Keratinocyte (primary cell): ENCODE measurements at regions not wholly inside any gene's neighbourhood (a gene's known extent, or its start where the extent isn't known, plus 50 kb on each side); places are given as distances from the start of the nearest gene placed in this dataset.

ENCODE experiments used
- DNase-seq: peaks from one replicate; pipeline ENCODE4 v3.0.0-alpha.2; 2011; ENCODE audit warnings: low read depth, missing footprints, low spot score
- FAIRE-seq: peaks from 2 replicates; lab custom pipeline; 2011; peaks lifted over from hg19 to GRCh38; lab: Jason Lieb, UNC
- H2AFZ ChIP-seq: 2 replicates; pipeline ENCODE4 v1.6.0; 2012; ENCODE audit warnings: low read length, control low read depth, inconsistent platforms; ENCODE audit not compliant: control insufficient read depth
- H3K27ac ChIP-seq: 2 replicates; pipeline ENCODE4 v1.5.1; 2011; ENCODE audit warnings: low read length; ENCODE audit not compliant: control insufficient read depth, insufficient read depth
- H3K27me3 ChIP-seq: 3 replicates; pipeline ENCODE4 v1.6.0; 2011; ENCODE audit warnings: low read length; ENCODE audit not compliant: control insufficient read depth, insufficient read depth; ENCODE audit errors: extremely low read depth
- H3K36me3 ChIP-seq, 2 experiments: 2 replicates in 1 of 2; 3 replicates in 1 of 2; pipeline ENCODE4 v1.5.1; 2011; ENCODE audit warnings: low read length in 2 of 2, mild to moderate bottlenecking in 1 of 2; ENCODE audit not compliant: control insufficient read depth in 2 of 2, insufficient read depth in 2 of 2; ENCODE audit errors: extremely low read depth in 1 of 2
- H3K4me1 ChIP-seq: 3 replicates; pipeline ENCODE4 v1.5.1; 2011; ENCODE audit warnings: low read length; ENCODE audit not compliant: control insufficient read depth, insufficient read depth; ENCODE audit errors: extremely low read depth
- H3K4me2 ChIP-seq: 3 replicates; pipeline ENCODE4 v1.6.0; 2011; ENCODE audit warnings: low read depth, low read length; ENCODE audit not compliant: control insufficient read depth, insufficient read depth; ENCODE audit errors: extremely low read depth
- H3K4me3 ChIP-seq, 3 experiments: fragments of 200-600 bp in 1 of 3; sonication (generic) in 1 of 3; 2 replicates in 2 of 3; 3 replicates in 1 of 3; pipeline ENCODE4 v1.5.1; 2011 to 2016; ENCODE audit warnings: low read length in 3 of 3, mild to moderate bottlenecking in 3 of 3, control low read depth in 2 of 3, inconsistent platforms in 1 of 3, low read depth in 1 of 3, mixed read lengths in 1 of 3, mixed run types in 1 of 3, moderate library complexity in 1 of 3; ENCODE audit not compliant: control insufficient read depth in 2 of 3, insufficient read depth in 2 of 3; ENCODE audit errors: extremely low read depth in 1 of 3
- H3K79me2 ChIP-seq: 2 replicates; pipeline ENCODE4 v1.6.0; 2012; ENCODE audit warnings: low read length; ENCODE audit not compliant: control insufficient read depth, insufficient read depth
- H3K9ac ChIP-seq: 3 replicates; pipeline ENCODE4 v1.6.0; 2011; ENCODE audit warnings: low read length; ENCODE audit not compliant: control insufficient read depth, insufficient read depth; ENCODE audit errors: extremely low read depth
- H3K9me1 ChIP-seq: 3 replicates; pipeline ENCODE4 v1.6.0; 2011; ENCODE audit warnings: low read length; ENCODE audit not compliant: control insufficient read depth, insufficient read depth; ENCODE audit errors: extremely low read depth
- H3K9me3 ChIP-seq: 2 replicates; pipeline ENCODE4 v1.5.1; 2012; ENCODE audit warnings: low read depth, low read length; ENCODE audit not compliant: control insufficient read depth
- H4K20me1 ChIP-seq: 3 replicates; pipeline ENCODE4 v1.6.0; 2011; ENCODE audit warnings: low read length; ENCODE audit not compliant: control insufficient read depth, insufficient read depth; ENCODE audit errors: extremely low read depth
- EZH2 ChIP-seq: IDR thresholded peaks from one replicate; pipeline ENCODE4 v1.6.1; 2012; ENCODE audit warnings: inconsistent platforms, mild to moderate bottlenecking, low read length, moderate library complexity
- dilution Hi-C: fragments of 300-500 bp; cut with MboI; formaldehyde crosslinking; loops from one replicate; pipeline ENCODE4 v1.7.0; 2020; ENCODE audit warnings: low sequenced_read_pairs; ENCODE audit not compliant: extremely low pct_ligation_motif_present
- TF ChIP-seq, protein P1 (sequence below), 3 experiments: IDR thresholded peaks in 1 of 3; conservative IDR thresholded peaks in 1 of 3; optimal IDR thresholded peaks in 1 of 3; 2 replicates in 2 of 3; 3 replicates in 1 of 3; pipeline versions ENCODE3 to v1.5.1; 2011; ENCODE audit warnings: low read length in 3 of 3, mild to moderate bottlenecking in 3 of 3, moderate library complexity in 2 of 3, control low read depth in 1 of 3, inconsistent platforms in 1 of 3; ENCODE audit not compliant: insufficient read depth in 2 of 3; ENCODE audit errors: extremely low read depth in 1 of 3

DNA sequence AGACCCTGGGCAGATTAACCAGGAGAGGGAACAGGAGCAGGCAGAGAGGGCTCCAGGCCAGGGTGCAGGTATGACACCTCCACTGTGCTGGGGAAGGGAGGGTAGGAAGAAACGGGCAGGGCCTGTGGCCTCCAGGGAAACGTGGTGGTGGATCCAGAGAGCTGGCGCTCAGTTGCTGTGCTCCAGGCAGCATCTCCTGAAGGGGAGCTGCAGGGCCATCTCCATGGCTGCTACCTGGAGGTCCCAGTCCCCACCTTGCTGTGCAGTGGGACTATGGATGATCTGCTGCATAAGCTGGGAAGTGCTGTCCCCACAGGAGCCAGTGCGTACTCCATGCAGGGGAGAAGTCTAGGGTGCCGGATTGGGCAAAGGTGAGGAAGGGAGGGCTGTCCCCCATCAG lies 125.9 kb upstream of the RUNX3 start:
- Histone ChIP-seq H3K4me2 (no peak overlapping the region), H2AFZ (no peak overlapping the region)
- dilution Hi-C loops, result no loop called here

GRCh38 chr1:25055324-25055780 lies 125.3 kb upstream of the RUNX3 start:
- dilution Hi-C loops, result no loop called here

More for the DNA sequence above, 125.9 kb upstream of the RUNX3 start:
- Histone ChIP-seq H3K4me1 (no peaks in the 10 kb centered on the region), H3K4me3 (no peak overlapping the region), H3K27me3 (peaks cover 29% of the 10 kb centered on the region), H3K27ac (no peak overlapping the region), H3K9me3 (no peaks in the 10 kb centered on the region), H3K36me3 (no peaks in the 10 kb centered on the region), H4K20me1 (no peaks in the 10 kb centered on the region), H3K79me2 (no peaks in the 10 kb centered on the region), H3K9ac (no peak overlapping the region), H3K9me1 (no peaks in the 10 kb centered on the region)
- FAIRE-seq (no peak), DNase-seq (no peak)
- no peak for TF ChIP-seq EZH2
- TF ChIP-seq, protein P1, sequence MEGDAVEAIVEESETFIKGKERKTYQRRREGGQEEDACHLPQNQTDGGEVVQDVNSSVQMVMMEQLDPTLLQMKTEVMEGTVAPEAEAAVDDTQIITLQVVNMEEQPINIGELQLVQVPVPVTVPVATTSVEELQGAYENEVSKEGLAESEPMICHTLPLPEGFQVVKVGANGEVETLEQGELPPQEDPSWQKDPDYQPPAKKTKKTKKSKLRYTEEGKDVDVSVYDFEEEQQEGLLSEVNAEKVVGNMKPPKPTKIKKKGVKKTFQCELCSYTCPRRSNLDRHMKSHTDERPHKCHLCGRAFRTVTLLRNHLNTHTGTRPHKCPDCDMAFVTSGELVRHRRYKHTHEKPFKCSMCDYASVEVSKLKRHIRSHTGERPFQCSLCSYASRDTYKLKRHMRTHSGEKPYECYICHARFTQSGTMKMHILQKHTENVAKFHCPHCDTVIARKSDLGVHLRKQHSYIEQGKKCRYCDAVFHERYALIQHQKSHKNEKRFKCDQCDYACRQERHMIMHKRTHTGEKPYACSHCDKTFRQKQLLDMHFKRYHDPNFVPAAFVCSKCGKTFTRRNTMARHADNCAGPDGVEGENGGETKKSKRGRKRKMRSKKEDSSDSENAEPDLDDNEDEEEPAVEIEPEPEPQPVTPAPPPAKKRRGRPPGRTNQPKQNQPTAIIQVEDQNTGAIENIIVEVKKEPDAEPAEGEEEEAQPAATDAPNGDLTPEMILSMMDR (optimal IDR thresholded peaks at IDR 0.05 in 1 of 3, IDR thresholded peaks at IDR 0.05 in 1 of 3, conservative IDR thresholded peaks at IDR 0.05 in 1 of 3; ENCODE audit: extremely low read depth in 1 of 3, insufficient read depth in 2 of 3, low read length in 3 of 3), result no peak

More at GRCh38 chr1:25055324-25055780, 125.3 kb upstream of the RUNX3 start:
- Histone ChIP-seq H2AFZ (no peak overlapping the region), H3K9ac (no peak overlapping the region), H3K79me2 (no peaks in the 10 kb centered on the region), H4K20me1 (no peaks in the 10 kb centered on the region), H3K9me3 (no peaks in the 10 kb centered on the region), H3K9me1 (no peaks in the 10 kb centered on the region), H3K27me3 (peaks cover 31% of the 10 kb centered on the region), H3K4me2 (no peak overlapping the region), H3K27ac (no peak overlapping the region), H3K4me3 (no peak overlapping the region), H3K4me1 (no peaks in the 10 kb centered on the region), H3K36me3 (no peaks in the 10 kb centered on the region)
- DNase-seq (no peak), FAIRE-seq (no peak)
- no peak for TF ChIP-seq EZH2
- TF ChIP-seq, protein P1 (optimal IDR thresholded peaks at IDR 0.05 in 1 of 3, IDR thresholded peaks at IDR 0.05 in 1 of 3, conservative IDR thresholded peaks at IDR 0.05 in 1 of 3; ENCODE audit: extremely low read depth in 1 of 3, insufficient read depth in 2 of 3, low read length in 3 of 3), result no peak
